ENCODE measurements at regions not wholly inside any gene's neighbourhood (a gene's known extent, or its start where the extent isn't known, plus 50 kb on each side); places are given as distances from the start of the nearest gene placed in this dataset.

- TF ChIP-seq CTCF (IDR thresholded peaks at IDR 0.05; ENCODE audit: poor library complexity, severe bottlenecking) (no peak), POLR2AphosphoS5 (IDR thresholded peaks at IDR 0.05) (no peak), RAD21 (conservative IDR thresholded peaks at IDR 0.05) (no peak), EP300 (conservative IDR thresholded peaks at IDR 0.05; ENCODE audit: poor library complexity, severe bottlenecking) (no peak)
These were observed 155.1 kb upstream of the NEBL start for GRCh38 chr10:21052072-21052708.
